ENCODE measurements at regions not wholly inside any gene's neighbourhood (a gene's known extent, or its start where the extent isn't known, plus 50 kb on each side); places are given as distances from the start of the nearest gene placed in this dataset.

GRCh38 chr10:118102121-118102520 lies 55.4 kb upstream of the RAB11FIP2 start:
- DNase-seq: no peak

GRCh38 chr10:118101501-118101900 lies 54.8 kb upstream of the RAB11FIP2 start:
- no peak for DNase-seq

Measured in activated CD8-positive, alpha-beta memory T cell treated with anti-CD3 and anti-CD28 coated beads for 24 hours (primary cell).